ENCODE measurements at regions not wholly inside any gene's neighbourhood (a gene's known extent, or its start where the extent isn't known, plus 50 kb on each side); places are given as distances from the start of the nearest gene placed in this dataset.
A peak's percentile ranks its signal among the peaks of the same experiment; 100 is the strongest.

- POLR2A ChIA-PET = no interaction called here
- Mint-ChIP-seq H3K27ac (no peak overlapping the region), H3K27me3 (peaks cover 0 to 3% (median 0%) of the 10 kb centered on the region in 5 donors), H3K4me1 (peaks cover 0 to 8% (median 0%) of the 10 kb centered on the region in 7 donors), H3K9me3 (peaks cover 0 to 2% (median 0%) of the 10 kb centered on the region in 11 donors), H3K36me3 (peaks cover 0 to 1% (median 0%) of the 10 kb centered on the region in 5 donors), H3K4me3 (no peak overlapping the region)
- Histone ChIP-seq H3K36me3 (ENCODE audit: control insufficient read depth in 2 of 3, insufficient read depth in 3 of 3, low read length in 3 of 3) (no peaks in the 10 kb centered on the region), H3K4me3 (ENCODE audit: low read length) (no peak overlapping the region), H3K4me1 (ENCODE audit: control insufficient read depth in 2 of 2, insufficient read depth in 2 of 2, low read length in 2 of 2) (no peaks in the 10 kb centered on the region), H3K27me3 (ENCODE audit: control insufficient read depth in 2 of 2, insufficient read depth in 2 of 2, low read length in 2 of 2) (no peaks in the 10 kb centered on the region), H3K27ac (ENCODE audit: low read depth, low read length) (no peak overlapping the region), H3K9me3 (ENCODE audit: control insufficient read depth in 2 of 3, low read length in 3 of 3) (no peaks in the 10 kb centered on the region)
- no peak for ATAC-seq
- CTCF ChIA-PET = no interaction called here
- no peak for DNase-seq
- intact Hi-C loops (cut with micrococcal nuclease) = no loop called here
These were observed 131.3 kb upstream of the ZEB1 start for GRCh38 chr10:31187607-31188210.

- CTCF ChIA-PET = no interaction called here
- H3K4me1 ChIP-seq (ENCODE audit: control insufficient read depth in 2 of 2, insufficient read depth in 2 of 2, low read length in 2 of 2) = no peaks in the 10 kb centered on the region
- no peaks in the 10 kb centered on the region for H3K27me3 ChIP-seq (ENCODE audit: control insufficient read depth in 2 of 2, insufficient read depth in 2 of 2, low read length in 2 of 2)
- Mint-ChIP-seq H3K36me3 (peaks cover 0 to 3% (median 0%) of the 10 kb centered on the region in 5 donors), H3K9me3 (peaks cover 0 to 2% (median 0%) of the 10 kb centered on the region in 11 donors), H3K27ac (peak overlapping the region in 1 of 9 donors; percentile 3), H3K4me3 (no peak overlapping the region), H3K4me1 (peaks cover 0 to 8% (median 0%) of the 10 kb centered on the region in 7 donors), H3K27me3 (peaks cover 0 to 4% (median 2%) of the 10 kb centered on the region in 5 donors)
- no peak overlapping the region for H3K27ac ChIP-seq (ENCODE audit: low read depth, low read length)
- ATAC-seq (no peak), DNase-seq (no peak)
- POLR2A ChIA-PET = interaction anchor here (0.5 kb wide), 1 partner anchor 18 kb away, joined by 3 read pairs; no protein-coding TSS in a partner anchor
- H3K9me3 ChIP-seq (ENCODE audit: control insufficient read depth in 2 of 3, low read length in 3 of 3) = no peaks in the 10 kb centered on the region
- H3K36me3 ChIP-seq (ENCODE audit: control insufficient read depth in 2 of 3, insufficient read depth in 3 of 3, low read length in 3 of 3) = no peaks in the 10 kb centered on the region
- H3K4me3 ChIP-seq (ENCODE audit: low read length) = no peak overlapping the region
- intact Hi-C loops (cut with micrococcal nuclease) = no loop called here
These were observed 130.1 kb upstream of the ZEB1 start for GRCh38 chr10:31188792-31189406.

- ChIA-PET CTCF (no interaction called here), POLR2A (no interaction called here)
- ATAC-seq (no peak), DNase-seq (no peak)
- Histone ChIP-seq H3K9me3 (ENCODE audit: control insufficient read depth in 2 of 3, low read length in 3 of 3) (no peaks in the 10 kb centered on the region), H3K4me1 (ENCODE audit: control insufficient read depth in 2 of 2, insufficient read depth in 2 of 2, low read length in 2 of 2) (no peaks in the 10 kb centered on the region), H3K27me3 (ENCODE audit: control insufficient read depth in 2 of 2, insufficient read depth in 2 of 2, low read length in 2 of 2) (no peaks in the 10 kb centered on the region), H3K36me3 (ENCODE audit: control insufficient read depth in 2 of 3, insufficient read depth in 3 of 3, low read length in 3 of 3) (no peaks in the 10 kb centered on the region), H3K4me3 (ENCODE audit: low read length) (no peak overlapping the region), H3K27ac (ENCODE audit: low read depth, low read length) (no peak overlapping the region)
- Mint-ChIP-seq H3K4me3 (no peak overlapping the region), H3K36me3 (peaks cover 0 to 3% (median 0%) of the 10 kb centered on the region in 5 donors), H3K9me3 (peaks cover 0 to 2% (median 0%) of the 10 kb centered on the region in 11 donors), H3K27me3 (peaks cover 0 to 6% (median 2%) of the 10 kb centered on the region in 5 donors), H3K27ac (no peak overlapping the region), H3K4me1 (peaks cover 0 to 8% (median 0%) of the 10 kb centered on the region in 7 donors)
- intact Hi-C loops (cut with micrococcal nuclease) = no loop called here
These were observed 128.5 kb upstream of the ZEB1 start for GRCh38 chr10:31190488-31190887.

- intact Hi-C loops (cut with micrococcal nuclease) = no loop called here
These were observed 126.5 kb upstream of the ZEB1 start for GRCh38 chr10:31192475-31192874.

GRCh38 chr10:31194986-31195385, 124.0 kb upstream of the ZEB1 start:
- intact Hi-C loops (cut with micrococcal nuclease) = no loop called here
- POLR2A ChIA-PET = no interaction called here

More at GRCh38 chr10:31192475-31192874, 126.5 kb upstream of the ZEB1 start:
- no peaks in the 10 kb centered on the region for H3K4me1 ChIP-seq (ENCODE audit: control insufficient read depth in 2 of 2, insufficient read depth in 2 of 2, low read length in 2 of 2)
- H3K27ac ChIP-seq (ENCODE audit: low read depth, low read length) = no peak overlapping the region
- no peak for ATAC-seq
- no peaks in the 10 kb centered on the region for H3K27me3 ChIP-seq (ENCODE audit: control insufficient read depth in 2 of 2, insufficient read depth in 2 of 2, low read length in 2 of 2)
- POLR2A ChIA-PET = interaction anchor here (0.7 kb wide), 1 partner anchor 78 kb away, joined by 6 read pairs; no protein-coding TSS in a partner anchor
- CTCF ChIA-PET = no interaction called here
- no peak for DNase-seq
- H3K4me3 Mint-ChIP-seq = no peak overlapping the region
- no peaks in the 10 kb centered on the region for H3K36me3 ChIP-seq (ENCODE audit: control insufficient read depth in 2 of 3, insufficient read depth in 3 of 3, low read length in 3 of 3)
- peaks cover 0 to 3% (median 0%) of the 10 kb centered on the region in 5 donors for H3K36me3 Mint-ChIP-seq
- H3K9me3 Mint-ChIP-seq = peaks cover 0 to 2% (median 0%) of the 10 kb centered on the region in 11 donors
- peaks cover 0 to 6% (median 2%) of the 10 kb centered on the region in 5 donors for H3K27me3 Mint-ChIP-seq
- no peak overlapping the region for H3K4me3 ChIP-seq (ENCODE audit: low read length)
- H3K9me3 ChIP-seq (ENCODE audit: control insufficient read depth in 2 of 3, low read length in 3 of 3) = no peaks in the 10 kb centered on the region
- H3K27ac Mint-ChIP-seq = no peak overlapping the region
- H3K4me1 Mint-ChIP-seq = peaks cover 0 to 8% (median 0%) of the 10 kb centered on the region in 7 donors

GRCh38 chr10:31197886-31198285, 121.1 kb upstream of the ZEB1 start:
- DNase-seq = no peak
- H3K36me3 ChIP-seq (ENCODE audit: control insufficient read depth in 2 of 3, insufficient read depth in 3 of 3, low read length in 3 of 3) = no peaks in the 10 kb centered on the region
- Mint-ChIP-seq H3K9me3 (no peaks in the 10 kb centered on the region), H3K27me3 (peaks cover 0 to 4% (median 0%) of the 10 kb centered on the region in 5 donors), H3K36me3 (peaks cover 0 to under 1% (median 0%) of the 10 kb centered on the region in 5 donors), H3K27ac (no peak overlapping the region), H3K4me3 (no peak overlapping the region), H3K4me1 (peaks cover 0 to 2% (median 0%) of the 10 kb centered on the region in 7 donors)
- POLR2A ChIA-PET = no interaction called here
- CTCF ChIA-PET = no interaction called here
- H3K4me3 ChIP-seq (ENCODE audit: low read length) = no peak overlapping the region
- H3K9me3 ChIP-seq (ENCODE audit: control insufficient read depth in 2 of 3, low read length in 3 of 3) = no peaks in the 10 kb centered on the region
- no peak for ATAC-seq
- no peaks in the 10 kb centered on the region for H3K4me1 ChIP-seq (ENCODE audit: control insufficient read depth in 2 of 2, insufficient read depth in 2 of 2, low read length in 2 of 2)
- H3K27ac ChIP-seq (ENCODE audit: low read depth, low read length) = no peak overlapping the region
- intact Hi-C loops (cut with micrococcal nuclease) = no loop called here
- no peaks in the 10 kb centered on the region for H3K27me3 ChIP-seq (ENCODE audit: control insufficient read depth in 2 of 2, insufficient read depth in 2 of 2, low read length in 2 of 2)

More at GRCh38 chr10:31194986-31195385, 124.0 kb upstream of the ZEB1 start:
- CTCF ChIA-PET = no interaction called here
- Histone ChIP-seq H3K27ac (ENCODE audit: low read depth, low read length) (no peak overlapping the region), H3K36me3 (ENCODE audit: control insufficient read depth in 2 of 3, insufficient read depth in 3 of 3, low read length in 3 of 3) (no peaks in the 10 kb centered on the region), H3K9me3 (ENCODE audit: control insufficient read depth in 2 of 3, low read length in 3 of 3) (no peaks in the 10 kb centered on the region), H3K4me3 (ENCODE audit: low read length) (no peak overlapping the region), H3K4me1 (ENCODE audit: control insufficient read depth in 2 of 2, insufficient read depth in 2 of 2, low read length in 2 of 2) (no peaks in the 10 kb centered on the region), H3K27me3 (ENCODE audit: control insufficient read depth in 2 of 2, insufficient read depth in 2 of 2, low read length in 2 of 2) (no peaks in the 10 kb centered on the region)
- Mint-ChIP-seq H3K36me3 (peaks cover 0 to 3% (median 0%) of the 10 kb centered on the region in 5 donors), H3K4me1 (peaks cover 0 to 5% (median 0%) of the 10 kb centered on the region in 7 donors), H3K27ac (no peak overlapping the region), H3K9me3 (peaks cover 0 to 2% (median 0%) of the 10 kb centered on the region in 11 donors), H3K4me3 (no peak overlapping the region), H3K27me3 (peaks cover 0 to 6% (median 2%) of the 10 kb centered on the region in 5 donors)
- DNase-seq = no peak
- no peak for ATAC-seq
